ENCODE measurements at regions not wholly inside any gene's neighbourhood (a gene's known extent, or its start where the extent isn't known, plus 50 kb on each side); places are given as distances from the start of the nearest gene placed in this dataset.

GRCh38 chr18:45416168-45416567 is 199.1 kb upstream of the SLC14A2 start:
- TF ChIP-seq, protein P1, sequence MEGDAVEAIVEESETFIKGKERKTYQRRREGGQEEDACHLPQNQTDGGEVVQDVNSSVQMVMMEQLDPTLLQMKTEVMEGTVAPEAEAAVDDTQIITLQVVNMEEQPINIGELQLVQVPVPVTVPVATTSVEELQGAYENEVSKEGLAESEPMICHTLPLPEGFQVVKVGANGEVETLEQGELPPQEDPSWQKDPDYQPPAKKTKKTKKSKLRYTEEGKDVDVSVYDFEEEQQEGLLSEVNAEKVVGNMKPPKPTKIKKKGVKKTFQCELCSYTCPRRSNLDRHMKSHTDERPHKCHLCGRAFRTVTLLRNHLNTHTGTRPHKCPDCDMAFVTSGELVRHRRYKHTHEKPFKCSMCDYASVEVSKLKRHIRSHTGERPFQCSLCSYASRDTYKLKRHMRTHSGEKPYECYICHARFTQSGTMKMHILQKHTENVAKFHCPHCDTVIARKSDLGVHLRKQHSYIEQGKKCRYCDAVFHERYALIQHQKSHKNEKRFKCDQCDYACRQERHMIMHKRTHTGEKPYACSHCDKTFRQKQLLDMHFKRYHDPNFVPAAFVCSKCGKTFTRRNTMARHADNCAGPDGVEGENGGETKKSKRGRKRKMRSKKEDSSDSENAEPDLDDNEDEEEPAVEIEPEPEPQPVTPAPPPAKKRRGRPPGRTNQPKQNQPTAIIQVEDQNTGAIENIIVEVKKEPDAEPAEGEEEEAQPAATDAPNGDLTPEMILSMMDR (IDR thresholded peaks at IDR 0.05 in 4 of 5, conservative IDR thresholded peaks at IDR 0.05 in 1 of 5) = no peak
- no peak for TF ChIP-seq POLR2A (IDR thresholded peaks at IDR 0.05)
